Islet precursor cell (in vitro differentiated cells): ENCODE measurements at regions not wholly inside any gene's neighbourhood (a gene's known extent, or its start where the extent isn't known, plus 50 kb on each side); places are given as distances from the start of the nearest gene placed in this dataset.

Experiments
- DNase-seq: peaks from one replicate; pipeline ENCODE4 v3.0.0-alpha.2; 2018

DNA sequence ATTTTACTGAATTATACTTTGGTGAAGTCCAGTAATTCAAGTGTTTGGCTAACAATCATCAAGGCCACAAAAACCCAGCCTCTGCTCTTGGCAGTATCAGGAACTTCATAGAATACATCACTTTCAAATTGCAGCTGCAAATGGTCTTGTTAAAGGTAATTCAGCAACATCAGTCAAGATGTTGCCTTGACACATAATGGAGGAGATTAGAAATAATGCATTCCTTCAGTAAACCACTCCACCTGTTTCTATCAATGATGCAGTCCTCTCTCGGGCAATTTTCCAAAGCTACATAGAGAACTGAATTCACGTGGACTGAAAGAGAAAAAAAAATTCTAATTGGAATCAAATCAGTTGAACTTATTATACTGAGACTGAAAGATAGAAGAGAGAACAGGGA lies 279.3 kb downstream of the VGLL3 start:
- no peak for DNase-seq

DNA sequence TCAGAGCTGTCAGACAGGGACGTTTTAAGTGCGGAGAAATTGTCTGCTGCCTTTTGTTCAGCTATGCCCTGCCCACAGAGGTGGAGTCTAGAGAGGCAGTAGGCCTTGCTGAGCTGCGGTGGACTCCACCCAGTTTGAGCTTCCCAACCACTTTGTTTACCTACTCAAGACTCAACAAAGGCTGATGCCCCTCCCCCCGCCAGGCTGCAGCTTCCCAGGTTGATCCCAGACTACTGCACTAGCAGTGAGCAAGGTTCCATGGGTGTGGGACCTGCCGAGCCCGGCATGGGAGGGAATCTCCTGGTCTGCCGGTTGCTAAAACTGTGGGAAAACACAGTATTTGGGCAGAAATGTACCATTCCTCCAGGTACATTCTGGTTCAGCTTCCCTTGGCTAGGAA lies 282.1 kb downstream of the VGLL3 start:
- DNase-seq, result no peak

DNA sequence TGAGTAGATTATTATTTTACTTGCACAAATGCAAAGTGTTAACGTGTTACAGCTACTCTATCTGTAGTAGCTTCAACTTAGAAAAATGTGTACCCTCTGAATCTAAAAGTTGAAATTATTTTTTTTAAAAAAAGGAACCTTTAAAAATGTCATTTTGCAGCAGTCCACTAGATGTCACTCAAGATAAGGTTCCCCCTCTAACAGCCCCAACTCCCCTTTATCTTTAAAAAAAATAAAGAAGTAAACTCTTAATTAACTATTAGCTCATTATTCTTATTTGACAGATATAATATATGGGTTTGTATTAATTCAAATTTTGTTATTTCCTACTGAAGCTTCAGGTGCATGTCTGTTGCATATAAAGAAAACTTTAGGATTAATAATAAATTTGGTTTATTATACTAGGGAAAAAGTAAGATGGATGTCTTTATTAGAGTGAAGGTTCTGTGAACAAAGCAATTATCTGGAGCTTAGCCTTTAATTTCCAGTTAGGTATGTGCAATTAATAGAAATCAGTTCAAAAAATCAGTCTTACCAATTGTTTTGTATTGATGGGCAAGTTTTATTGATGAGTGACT lies 288.5 kb downstream of the VGLL3 start:
- DNase-seq, result no peak

DNA sequence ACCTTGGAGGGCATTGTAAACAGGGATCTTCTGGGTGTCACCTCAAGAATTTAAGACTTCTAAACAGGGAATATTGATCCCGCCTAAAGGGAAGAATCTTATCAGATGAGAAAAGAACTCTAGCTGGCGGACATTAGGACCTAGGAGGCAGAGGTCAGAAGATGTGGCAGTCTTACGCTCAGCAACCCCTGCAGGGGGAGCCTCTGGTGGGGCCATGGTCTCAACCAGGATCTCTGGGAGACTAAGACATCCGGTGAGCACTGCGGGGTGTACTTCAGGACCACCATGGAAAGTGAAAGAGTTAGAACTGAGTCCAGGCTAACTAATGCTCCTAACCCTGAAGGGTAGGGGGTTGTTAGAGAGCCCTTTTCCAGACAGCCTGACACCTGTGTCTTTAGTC lies 295.2 kb downstream of the VGLL3 start:
- no peak for DNase-seq

DNA sequence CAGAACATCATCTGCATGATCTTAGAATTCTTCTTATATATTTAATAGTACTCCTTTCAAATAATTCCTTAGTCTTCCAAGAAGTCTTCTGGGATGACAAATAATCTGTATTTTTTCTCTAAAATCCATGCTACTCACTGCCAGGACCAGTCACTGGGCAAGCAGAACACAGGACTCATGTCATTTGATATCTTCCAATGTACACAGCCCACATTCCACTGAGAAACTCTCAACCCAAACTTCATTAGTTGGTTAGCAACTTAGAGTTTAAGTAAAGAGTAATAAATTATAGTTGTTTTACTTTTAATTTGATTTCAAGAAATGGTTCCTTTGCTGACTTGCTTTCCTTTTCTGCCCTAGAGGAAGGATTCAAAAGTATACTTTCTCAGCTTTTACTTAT lies 317.0 kb downstream of the VGLL3 start:
- DNase-seq, result no peak

DNA sequence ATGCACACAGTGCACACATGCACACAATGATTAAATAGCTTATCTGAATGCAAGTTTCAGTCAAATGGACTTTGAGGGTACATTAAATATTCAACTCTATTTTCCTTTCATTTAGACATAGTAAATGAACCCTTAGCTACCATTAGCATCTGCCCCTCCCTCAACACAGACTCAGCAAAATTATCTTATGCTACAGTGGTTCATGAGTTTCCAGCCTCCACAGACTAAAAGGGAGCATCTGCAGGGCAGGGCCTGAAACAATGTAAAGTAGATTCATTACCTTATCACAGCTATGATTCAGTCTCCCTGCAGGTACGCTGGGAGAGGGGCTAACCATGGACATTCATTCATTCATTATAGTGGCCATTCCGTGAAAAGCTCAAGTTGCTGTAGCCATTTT lies 329.1 kb downstream of the VGLL3 start:
- no peak for DNase-seq

DNA sequence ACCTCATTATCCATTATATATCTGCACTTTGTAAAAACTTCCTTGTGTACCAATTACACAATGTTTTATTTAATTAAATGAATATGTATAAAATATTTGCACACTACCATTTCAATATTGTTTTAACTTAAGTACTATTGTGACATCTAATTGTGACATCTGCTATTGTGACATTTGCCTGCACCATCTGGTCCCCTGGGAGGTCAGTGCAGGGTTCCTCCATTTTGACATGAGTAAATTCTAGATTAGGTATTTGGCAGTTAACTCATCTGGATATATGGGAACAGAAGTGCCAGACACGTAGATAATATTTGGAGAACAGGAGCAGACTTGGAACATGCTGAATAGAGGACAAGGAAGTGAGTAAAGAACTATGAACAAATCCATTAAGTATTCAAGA lies 332.1 kb downstream of the VGLL3 start:
- DNase-seq, result no peak

DNA sequence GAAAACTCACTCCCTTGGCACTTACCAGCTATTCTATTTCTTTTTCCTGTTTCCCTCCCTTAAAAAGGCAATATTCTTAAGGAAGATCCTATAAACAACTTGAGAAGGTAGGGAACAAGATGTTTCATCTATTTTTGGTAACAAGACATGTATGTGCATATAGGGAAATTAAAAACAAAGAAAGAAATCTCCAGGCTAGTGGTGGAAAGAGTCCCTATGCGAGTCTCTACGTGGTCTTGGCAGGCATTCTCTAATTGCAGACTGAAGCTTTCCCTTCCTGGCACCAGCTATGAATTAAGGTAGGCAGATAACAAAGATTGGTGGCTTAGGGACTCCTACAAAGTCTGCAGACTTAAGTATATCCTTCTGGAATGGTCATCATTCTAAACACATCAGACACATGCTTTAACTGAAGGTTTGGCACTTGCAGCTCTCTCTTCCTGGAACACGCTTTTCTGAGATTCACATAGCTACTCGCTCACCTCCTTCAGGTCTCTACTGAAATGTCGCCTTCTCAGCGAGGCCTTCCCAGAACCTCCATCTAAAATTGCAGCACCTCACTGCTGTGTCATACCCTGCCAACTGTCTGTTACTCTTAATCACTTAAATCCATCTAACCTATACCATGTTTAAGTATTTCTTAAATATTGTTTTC lies 336.0 kb downstream of the VGLL3 start:
- no peak for DNase-seq

DNA sequence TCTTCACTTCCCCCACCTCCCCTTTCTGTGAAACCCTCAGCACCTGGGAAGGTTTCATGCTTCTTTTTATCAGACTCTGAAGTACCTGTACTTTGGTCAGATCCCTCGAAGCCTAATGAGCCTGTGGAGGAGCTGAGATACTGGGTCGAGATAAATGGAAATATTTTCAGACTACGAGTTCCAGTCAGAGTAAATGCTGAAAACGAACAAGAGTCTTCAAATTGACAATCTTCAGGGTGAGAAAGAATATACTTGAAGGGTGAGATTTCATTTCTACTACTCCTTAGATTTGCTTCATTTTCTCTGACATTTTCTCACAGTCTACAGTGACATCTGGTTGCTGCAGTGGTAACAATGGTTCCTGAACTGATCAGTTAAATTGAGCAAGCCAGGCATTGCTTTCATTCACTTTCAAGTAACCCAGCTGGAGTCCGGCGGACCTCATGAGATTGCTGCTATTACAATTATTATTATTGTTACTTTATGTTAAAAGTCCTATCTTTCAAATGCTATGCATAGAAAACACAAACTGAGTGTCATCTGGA lies 337.2 kb downstream of the VGLL3 start:
- no peak for DNase-seq

DNA sequence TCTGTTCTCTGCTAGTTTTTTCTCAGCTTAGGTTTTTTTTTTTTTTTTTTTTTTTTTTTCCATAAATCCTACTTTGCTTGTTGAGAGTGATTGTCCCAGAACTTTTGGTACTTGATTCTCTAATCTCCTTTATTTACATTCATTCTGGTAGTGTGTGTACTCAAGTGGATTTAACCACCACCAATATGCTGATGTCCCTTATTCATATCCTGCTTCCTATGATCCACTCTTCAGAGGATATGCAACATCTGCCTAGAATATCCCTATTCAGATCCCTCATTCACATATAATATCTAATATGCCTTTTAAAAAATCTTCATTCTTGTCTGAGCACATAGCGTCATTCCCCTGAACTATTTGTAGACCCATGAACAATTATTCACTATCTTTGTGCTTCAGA lies 342.9 kb downstream of the VGLL3 start:
- no peak for DNase-seq

DNA sequence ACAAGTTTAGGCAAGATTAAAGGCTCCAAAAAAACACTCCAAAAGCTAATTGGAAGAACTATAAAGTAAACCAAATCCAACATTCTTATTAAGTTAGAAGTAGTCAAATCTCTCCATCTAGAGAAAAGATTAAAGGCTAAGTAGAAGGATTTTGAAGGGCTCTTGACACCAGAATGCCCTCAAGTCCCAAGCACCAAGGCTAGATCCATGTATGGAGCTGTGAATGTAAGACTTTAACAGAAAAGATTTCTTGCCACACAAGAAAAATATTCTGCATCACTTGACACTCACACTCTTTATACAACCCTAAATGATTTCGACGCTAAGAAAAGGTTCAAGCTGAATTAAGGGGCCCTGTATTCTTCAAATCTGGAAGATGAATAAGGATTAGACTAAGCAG lies 345.2 kb downstream of the VGLL3 start:
- no peak for DNase-seq

DNA sequence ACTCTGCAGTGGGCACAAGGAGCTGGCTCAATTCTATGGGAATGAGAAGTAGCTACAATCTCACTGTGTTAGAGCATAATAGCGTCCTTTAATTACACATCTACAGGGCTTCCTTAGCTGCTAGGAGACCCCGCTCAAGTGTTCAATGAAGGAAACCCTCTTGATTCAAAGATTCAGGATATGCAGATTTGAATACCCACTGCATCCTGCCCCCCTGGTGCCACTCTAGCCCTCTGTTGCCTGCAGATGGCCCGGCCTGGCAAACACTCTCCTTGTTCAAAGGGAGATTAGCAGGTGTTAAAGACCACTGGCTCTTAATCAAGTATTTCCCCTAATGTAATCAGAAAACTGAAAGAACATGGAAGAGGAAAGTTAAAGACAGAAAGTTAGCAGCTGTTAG lies 356.6 kb downstream of the VGLL3 start:
- DNase-seq, result no peak

DNA sequence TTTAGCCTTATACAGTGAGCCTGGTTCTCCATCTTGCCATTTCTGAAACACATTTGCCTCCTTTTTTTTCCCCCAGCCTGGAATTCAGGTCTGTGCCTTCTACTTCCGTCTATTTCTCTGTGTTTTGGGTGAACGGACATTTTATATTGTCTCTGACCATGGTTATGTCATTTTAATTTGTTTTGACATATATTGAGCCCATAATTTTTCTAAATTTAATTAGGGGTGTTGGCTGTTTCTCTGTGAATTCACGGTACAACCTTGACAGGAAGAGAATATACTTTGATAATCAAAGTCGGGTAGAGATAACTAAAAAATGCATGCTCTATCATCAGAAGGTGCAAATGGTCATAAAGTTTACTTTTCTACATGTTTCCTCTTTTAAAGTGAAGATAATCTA lies 361.4 kb downstream of the VGLL3 start:
- DNase-seq, result no peak

DNA sequence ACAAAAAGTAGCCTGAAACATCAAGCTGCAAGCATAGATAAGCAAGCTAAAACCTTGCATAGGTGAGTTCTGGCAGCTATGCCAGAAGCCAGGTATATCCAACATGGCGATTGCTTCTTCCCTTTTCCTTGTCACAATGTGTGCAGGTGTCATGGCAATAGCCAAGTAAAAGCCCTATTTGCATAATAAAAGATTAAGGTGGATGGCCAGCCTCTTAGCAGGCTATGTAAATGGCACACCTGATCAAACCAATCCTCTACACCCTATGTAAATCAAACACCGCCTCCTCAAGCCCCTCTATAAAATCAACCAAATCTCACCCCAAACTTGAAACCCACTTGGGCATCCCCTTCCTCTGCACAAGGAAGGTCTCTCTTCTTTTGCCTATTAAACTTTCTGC lies 366.8 kb downstream of the VGLL3 start:
- no peak for DNase-seq

DNA sequence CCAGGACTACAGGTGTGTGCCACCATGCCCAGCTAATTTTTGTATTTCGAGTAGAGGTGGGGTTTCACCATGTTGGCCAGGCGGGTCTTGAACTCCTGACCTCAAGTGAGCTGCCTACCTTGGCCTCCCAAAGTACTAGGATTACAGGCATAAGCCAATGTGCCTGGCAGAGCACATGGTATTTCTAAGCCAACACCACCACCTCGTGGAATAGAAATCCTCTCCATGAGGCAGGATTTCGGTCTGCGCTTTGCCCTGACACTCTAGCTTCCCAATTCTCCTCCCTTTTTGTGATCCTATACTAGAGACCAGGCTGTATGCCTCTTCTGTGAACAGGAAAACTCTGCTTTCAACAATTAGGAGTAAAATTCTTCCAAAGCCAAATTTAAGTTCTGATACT lies 372.2 kb downstream of the VGLL3 start:
- DNase-seq, result no peak

DNA sequence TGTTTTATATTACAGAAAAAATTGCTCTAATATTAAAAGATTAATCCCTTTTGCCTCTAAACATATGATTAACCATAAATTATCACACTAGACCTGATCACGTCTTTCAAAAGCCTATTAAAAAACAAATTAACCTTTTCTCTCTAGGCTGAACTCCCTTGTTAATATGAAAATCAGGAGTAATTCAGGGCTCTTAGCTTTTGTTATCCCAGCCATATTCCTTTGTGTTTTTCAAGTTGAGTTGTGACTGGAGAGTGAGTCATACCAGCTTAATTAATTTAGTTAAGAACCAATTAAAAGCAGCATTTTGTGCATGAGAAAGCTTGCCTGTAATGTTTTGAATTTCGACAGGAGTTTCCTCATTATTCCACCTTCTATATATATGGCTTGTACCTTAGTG lies 385.8 kb downstream of the VGLL3 start:
- DNase-seq, result no peak

DNA sequence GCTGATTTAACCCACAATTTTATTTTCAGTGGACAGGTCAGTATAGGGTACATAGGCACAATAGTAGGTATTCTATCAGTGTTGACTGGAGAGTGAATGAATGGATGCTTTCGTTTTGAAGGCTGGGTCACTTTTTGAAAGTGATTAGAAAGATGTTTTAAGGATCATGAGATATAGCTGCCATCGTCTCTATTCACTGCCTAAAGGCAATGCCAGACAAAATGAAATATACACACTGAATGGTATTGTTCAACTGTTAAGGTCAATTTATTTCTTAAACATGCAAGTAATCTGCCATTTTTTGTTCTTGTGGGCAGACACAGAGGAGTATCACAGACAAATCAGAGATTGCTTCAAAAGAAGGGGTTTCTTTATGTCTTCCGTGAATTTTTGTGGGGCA lies 395.3 kb downstream of the VGLL3 start:
- DNase-seq, result no peak

DNA sequence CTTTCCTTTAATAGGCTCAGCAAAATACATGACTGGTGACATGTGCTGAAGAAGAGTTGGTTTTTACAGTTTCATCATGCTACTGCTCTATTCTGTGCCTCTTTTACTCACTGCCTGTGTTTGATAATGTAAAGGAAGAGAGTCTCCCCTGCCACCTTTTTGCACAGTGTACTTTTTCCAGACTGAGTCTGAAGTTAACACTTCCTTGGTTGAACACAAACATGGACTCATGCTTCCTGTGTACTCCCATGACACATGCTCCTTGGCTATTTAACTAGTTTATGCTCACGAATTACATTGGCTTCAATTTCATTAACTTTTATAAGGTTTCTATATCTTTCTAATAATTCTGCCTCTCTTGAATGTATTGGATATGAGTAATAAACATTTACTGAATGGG lies 396.1 kb downstream of the VGLL3 start:
- DNase-seq, result no peak

DNA sequence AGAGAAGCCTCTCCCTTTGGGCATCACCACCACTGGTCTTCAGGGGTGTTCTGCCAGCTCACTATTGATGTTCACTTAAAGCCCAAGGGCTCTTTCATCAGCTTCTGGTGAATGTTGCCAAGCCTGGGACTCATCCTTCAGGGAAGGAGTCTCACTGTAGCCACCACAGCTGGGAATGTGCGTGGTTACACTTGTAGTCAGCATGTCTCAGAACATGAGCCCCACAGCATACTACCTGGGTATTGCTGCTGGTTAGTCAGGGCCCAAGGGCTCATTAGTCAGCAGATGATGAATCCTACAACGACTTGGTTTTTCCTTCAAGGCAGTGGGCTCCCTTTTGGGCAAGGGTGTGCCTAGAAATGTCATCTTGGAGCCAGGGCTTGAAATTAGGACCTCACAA lies 412.9 kb downstream of the VGLL3 start:
- DNase-seq, result no peak

DNA sequence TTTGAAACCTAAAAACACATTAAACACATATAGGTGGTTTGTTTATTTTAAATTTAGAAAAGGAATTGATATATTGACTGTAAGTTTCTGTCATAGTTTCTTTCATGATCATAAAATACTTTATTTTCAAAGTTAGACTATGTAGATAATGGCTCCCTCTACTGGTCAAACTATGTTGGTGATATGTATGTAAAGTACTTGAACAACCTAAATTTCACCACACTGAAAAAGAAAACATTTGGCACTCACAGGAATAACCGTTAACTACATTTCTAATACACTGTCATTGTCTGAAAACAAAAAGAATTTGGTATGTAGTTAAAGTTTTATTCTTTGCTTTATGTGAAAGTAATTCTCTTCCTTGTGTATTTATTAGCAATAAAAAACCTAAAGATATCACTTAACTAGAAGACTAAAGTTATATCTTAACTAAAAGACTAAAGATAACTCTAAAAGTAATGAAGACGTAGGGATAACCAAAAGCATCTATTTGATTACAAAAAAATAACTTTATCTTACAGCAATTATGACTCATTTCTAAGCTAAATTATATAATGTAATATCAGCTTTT lies 427.5 kb downstream of the VGLL3 start:
- no peak for DNase-seq

DNA sequence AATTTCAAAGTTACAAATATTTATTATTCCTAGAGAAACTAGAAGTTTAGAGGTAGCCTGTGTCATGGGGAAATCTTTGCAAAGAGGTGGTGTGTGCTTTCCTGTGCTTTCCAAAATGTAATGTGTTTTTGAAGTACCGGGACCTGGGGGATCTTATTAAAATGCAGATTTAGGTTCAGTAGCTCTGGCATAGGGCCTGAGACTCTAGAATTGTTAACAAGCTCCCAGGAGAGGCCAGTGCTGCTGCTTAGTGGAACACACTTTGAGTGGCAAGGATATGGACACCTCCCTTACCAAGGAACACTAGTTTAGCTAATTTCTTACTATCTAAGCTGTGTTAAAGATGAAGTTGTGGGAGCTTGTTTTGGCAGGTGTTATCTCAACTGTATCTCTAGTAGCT lies 428.9 kb downstream of the VGLL3 start:
- DNase-seq, result no peak

DNA sequence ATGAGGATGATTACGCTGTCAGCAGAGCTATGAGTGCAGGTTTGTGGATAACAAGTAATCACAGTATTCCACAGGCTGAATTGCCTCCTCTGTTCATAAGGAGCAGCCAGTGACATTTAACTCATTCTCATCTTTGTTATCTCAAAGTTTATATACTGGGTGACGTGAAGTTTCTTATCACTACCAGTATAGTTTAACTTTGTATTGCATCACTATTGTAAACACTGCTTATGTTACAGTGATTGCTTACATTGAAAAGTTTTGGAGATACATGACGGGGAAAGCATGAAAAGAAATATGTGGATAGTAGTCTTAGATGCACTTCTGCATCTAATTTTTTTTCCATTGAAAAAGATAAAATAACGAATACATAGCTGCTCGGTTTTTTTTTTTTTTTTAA lies 429.7 kb downstream of the VGLL3 start:
- DNase-seq, result no peak

DNA sequence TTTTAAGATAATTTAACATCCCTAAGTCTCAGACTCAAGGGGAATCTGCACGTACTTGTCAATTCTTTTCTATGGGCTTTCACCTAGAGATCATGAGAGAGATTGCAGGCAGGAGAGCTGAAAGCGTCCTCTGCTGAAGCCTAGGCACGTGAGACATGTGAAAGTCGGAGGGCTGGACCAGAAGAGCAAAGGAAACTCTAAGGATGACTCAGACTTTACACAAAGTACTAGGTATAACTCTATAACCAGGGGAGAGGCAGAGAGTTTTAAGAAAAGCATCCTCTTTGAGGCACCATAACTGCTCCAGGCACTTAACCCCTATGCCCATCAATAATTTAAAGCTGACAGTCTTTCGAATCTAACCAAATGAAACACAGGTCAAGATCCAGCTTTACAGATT lies 436.6 kb downstream of the VGLL3 start:
- peak; percentile 60 for DNase-seq

DNA sequence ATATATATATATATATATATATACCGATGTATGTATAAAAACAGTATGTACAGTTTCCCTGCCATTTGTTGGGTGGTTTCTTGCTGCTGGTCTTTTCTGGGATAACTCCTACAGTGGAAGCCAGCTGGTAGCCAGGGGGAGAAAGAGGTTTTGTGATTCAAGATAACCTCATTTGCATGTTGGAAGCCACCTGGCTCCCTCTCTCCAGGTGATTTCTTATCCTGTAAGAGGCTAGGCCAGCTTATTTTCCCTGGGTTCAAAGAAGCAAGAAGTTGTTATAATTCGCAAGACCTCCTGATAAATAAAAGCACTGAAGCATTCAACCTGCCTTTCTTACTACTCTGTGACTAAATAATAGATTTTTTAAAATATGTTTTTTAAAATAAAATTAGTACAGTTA lies 443.3 kb downstream of the VGLL3 start:
- DNase-seq, result no peak

DNA sequence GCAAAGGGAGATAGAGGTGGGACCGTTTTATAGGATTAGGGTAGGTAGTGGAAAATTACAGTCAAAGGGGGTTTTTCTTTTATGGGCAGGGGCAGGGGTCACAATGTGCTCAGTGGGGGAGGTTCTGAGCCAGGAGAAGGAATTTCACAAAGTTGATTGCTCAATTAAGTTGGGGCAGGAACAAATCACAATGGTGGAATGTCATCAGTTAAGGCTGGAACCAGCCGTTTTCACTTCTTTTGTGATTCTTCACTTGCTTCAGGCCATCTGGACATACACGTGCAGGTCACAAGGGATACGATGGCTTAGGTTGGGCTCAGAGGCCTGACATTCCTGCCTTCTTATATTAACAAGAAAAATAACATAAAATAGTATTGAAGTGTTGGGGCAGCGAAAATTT lies 453.8 kb downstream of the VGLL3 start:
- no peak for DNase-seq
